ENCODE measurements at regions not wholly inside any gene's neighbourhood (a gene's known extent, or its start where the extent isn't known, plus 50 kb on each side); places are given as distances from the start of the nearest gene placed in this dataset.

DNA sequence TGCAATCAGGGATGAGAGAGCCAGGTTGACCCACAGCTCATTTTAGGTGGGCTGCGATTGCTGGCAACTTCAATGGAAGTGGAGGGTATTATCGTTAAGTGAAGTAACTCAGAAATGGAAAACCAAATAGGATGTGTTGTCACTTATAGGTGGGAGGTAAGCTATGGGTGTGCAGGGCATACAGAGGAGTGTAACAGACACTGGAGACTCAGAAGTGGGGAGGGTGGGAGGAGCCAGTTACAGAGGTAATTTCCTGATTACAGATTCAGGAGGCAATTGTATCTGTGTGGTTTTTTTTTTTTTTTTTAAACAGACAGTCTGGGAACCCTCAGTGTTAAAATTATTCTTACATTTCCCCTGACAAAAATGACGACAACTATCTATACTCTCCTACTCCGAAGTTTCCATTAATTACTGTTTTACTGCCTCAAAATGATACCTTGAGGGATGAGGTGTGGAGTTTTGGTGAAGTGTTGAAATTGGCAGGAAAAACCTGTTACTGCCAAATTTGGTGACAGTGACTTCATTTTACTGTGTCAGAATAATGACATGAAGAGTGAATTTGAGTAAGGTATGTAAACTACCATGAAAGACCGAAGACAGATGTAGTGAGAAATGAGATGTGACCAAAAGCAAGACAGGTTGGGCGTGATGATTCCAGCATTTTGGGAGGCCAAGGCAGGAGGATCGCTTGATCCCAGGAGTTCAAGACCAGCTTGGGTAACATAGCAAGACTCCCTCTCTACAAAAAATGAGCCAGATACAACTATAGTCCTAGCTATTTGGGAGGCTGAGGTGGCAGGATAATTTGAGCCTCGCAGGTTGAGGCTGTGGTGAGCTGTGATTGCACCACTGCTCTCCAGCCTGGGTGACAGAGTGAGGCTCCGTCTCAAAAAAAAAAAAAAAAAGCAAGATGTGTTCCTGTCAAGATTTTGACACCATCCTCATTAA, 415.0 kb upstream of the AMELY start (continued):
- TF ChIP-seq EGR1 (IDR thresholded peaks at IDR 0.05; ENCODE audit: borderline replicate concordance, low read depth, low read length) = no peak
- TF ChIP-seq CHD1 (IDR thresholded peaks at IDR 0.05; ENCODE audit: low read depth, low read length) = no peak
- TF ChIP-seq, protein P1, sequence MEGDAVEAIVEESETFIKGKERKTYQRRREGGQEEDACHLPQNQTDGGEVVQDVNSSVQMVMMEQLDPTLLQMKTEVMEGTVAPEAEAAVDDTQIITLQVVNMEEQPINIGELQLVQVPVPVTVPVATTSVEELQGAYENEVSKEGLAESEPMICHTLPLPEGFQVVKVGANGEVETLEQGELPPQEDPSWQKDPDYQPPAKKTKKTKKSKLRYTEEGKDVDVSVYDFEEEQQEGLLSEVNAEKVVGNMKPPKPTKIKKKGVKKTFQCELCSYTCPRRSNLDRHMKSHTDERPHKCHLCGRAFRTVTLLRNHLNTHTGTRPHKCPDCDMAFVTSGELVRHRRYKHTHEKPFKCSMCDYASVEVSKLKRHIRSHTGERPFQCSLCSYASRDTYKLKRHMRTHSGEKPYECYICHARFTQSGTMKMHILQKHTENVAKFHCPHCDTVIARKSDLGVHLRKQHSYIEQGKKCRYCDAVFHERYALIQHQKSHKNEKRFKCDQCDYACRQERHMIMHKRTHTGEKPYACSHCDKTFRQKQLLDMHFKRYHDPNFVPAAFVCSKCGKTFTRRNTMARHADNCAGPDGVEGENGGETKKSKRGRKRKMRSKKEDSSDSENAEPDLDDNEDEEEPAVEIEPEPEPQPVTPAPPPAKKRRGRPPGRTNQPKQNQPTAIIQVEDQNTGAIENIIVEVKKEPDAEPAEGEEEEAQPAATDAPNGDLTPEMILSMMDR (IDR thresholded peaks at IDR 0.05; ENCODE audit: control extremely low read depth in 1 of 3, insufficient read depth in 1 of 3, low read depth in 1 of 3, low read length in 3 of 3) = no peak
- TF ChIP-seq SAP30 (IDR thresholded peaks at IDR 0.05; ENCODE audit: insufficient read depth, insufficient replicate concordance, low read length) = no peak

All from H1 (cell line).